Mesenchymal stem cell (in vitro differentiated cells and primary cell): ENCODE measurements at regions not wholly inside any gene's neighbourhood (a gene's known extent, or its start where the extent isn't known, plus 50 kb on each side); places are given as distances from the start of the nearest gene placed in this dataset.

ENCODE experiments used
- DNase-seq: peaks from one replicate; pipeline ENCODE4 v3.0.0-alpha.2; 2013
- H2AFZ ChIP-seq: one replicate; pipeline ENCODE4 v1.6.1; 2013; ENCODE audit warnings: low read depth, mild to moderate bottlenecking, control low read depth, inconsistent platforms, low read length, moderate library complexity
- H2AK5ac ChIP-seq: 2 replicates; pipeline ENCODE4 v1.6.1; 2013; ENCODE audit warnings: low read length, moderate library complexity, mild to moderate bottlenecking, inconsistent platforms; ENCODE audit not compliant: severe bottlenecking
- H2BK120ac ChIP-seq: one replicate; pipeline ENCODE4 v1.6.1; 2013; ENCODE audit warnings: low read depth, mild to moderate bottlenecking, inconsistent platforms, low read length, moderate library complexity
- H2BK12ac ChIP-seq, 2 experiments: one replicate each; pipeline ENCODE4 v1.6.1; 2013; ENCODE audit warnings: inconsistent platforms in 2 of 2, low read length in 2 of 2, mild to moderate bottlenecking in 2 of 2, moderate library complexity in 2 of 2, control low read depth in 1 of 2
- H2BK15ac ChIP-seq: one replicate; pipeline ENCODE4 v1.6.1; 2013; ENCODE audit warnings: mild to moderate bottlenecking, low read depth, inconsistent platforms; ENCODE audit not compliant: poor library complexity, severe bottlenecking
- H2BK5ac ChIP-seq: 2 replicates; pipeline ENCODE4 v1.6.1; 2013; ENCODE audit warnings: low read depth, mild to moderate bottlenecking, low read length, control low read depth, inconsistent platforms; ENCODE audit not compliant: poor library complexity, severe bottlenecking
- H3K14ac ChIP-seq, 2 experiments: one replicate each; pipeline ENCODE4 v1.6.1; 2013; ENCODE audit warnings: inconsistent platforms in 2 of 2, low read length in 2 of 2, control low read depth in 1 of 2, mild to moderate bottlenecking in 1 of 2, moderate library complexity in 1 of 2
- H3K18ac ChIP-seq, 2 experiments: one replicate each; pipeline ENCODE4 v1.6.1; 2013; ENCODE audit warnings: inconsistent platforms in 2 of 2, low read length in 2 of 2, control low read depth in 1 of 2, low read depth in 1 of 2, mild to moderate bottlenecking in 1 of 2
- H3K23ac ChIP-seq, 2 experiments: one replicate each; pipeline ENCODE4 v1.6.1; 2013; ENCODE audit warnings: inconsistent platforms in 2 of 2, low read length in 2 of 2, mild to moderate bottlenecking in 2 of 2, moderate library complexity in 2 of 2, control low read depth in 1 of 2
- H3K27ac ChIP-seq: 2 replicates; pipeline ENCODE4 v1.5.1; 2013; ENCODE audit warnings: mild to moderate bottlenecking, moderate library complexity, low read length, control low read depth, inconsistent platforms; ENCODE audit not compliant: poor library complexity, severe bottlenecking
- H3K27me3 ChIP-seq, 2 experiments: 2 replicates each; pipeline versions ENCODE4 v1.6.1 to v1.7.0; 2013; ENCODE audit warnings: low read length in 2 of 2, mild to moderate bottlenecking in 2 of 2, moderate library complexity in 2 of 2, control low read depth in 1 of 2, inconsistent platforms in 1 of 2; ENCODE audit not compliant: control insufficient read depth in 1 of 2, insufficient read depth in 1 of 2
- H3K36me3 ChIP-seq, 2 experiments: 2 replicates each; pipeline versions ENCODE4 v1.6.1 to v1.7.0; 2013; ENCODE audit warnings: low read length in 2 of 2, control low read depth in 1 of 2, inconsistent platforms in 1 of 2, low read depth in 1 of 2, mild to moderate bottlenecking in 1 of 2; ENCODE audit not compliant: insufficient read depth in 2 of 2, control insufficient read depth in 1 of 2
- H3K4ac ChIP-seq, 2 experiments: one replicate each; pipeline ENCODE4 v1.6.1; 2013; ENCODE audit warnings: inconsistent platforms in 2 of 2, low read length in 2 of 2, mild to moderate bottlenecking in 2 of 2, moderate library complexity in 2 of 2, control low read depth in 1 of 2, low read depth in 1 of 2
- H3K4me1 ChIP-seq: 2 replicates; pipeline ENCODE4 v1.6.1; 2013; ENCODE audit warnings: low read depth, low read length, control low read depth; ENCODE audit not compliant: control insufficient read depth, insufficient read depth
- H3K4me2 ChIP-seq: 2 replicates; pipeline ENCODE4 v1.6.1; 2013; ENCODE audit warnings: low read length, mild to moderate bottlenecking, inconsistent platforms; ENCODE audit not compliant: poor library complexity, severe bottlenecking
- H3K4me3 ChIP-seq, 2 experiments: 2 replicates each; pipeline versions ENCODE4 v1.5.1 to v1.7.0; 2013; ENCODE audit warnings: low read length in 2 of 2, mild to moderate bottlenecking in 2 of 2, control low read depth in 1 of 2, low read depth in 1 of 2; ENCODE audit not compliant: insufficient read depth in 1 of 2
- H3K79me1 ChIP-seq: replicated peaks from 2 replicates; pipeline ENCODE4 v1.6.1; 2013; ENCODE audit warnings: mild to moderate bottlenecking, control low read depth, low read length, inconsistent platforms; ENCODE audit not compliant: poor library complexity, severe bottlenecking
- H3K9ac ChIP-seq: 2 replicates; pipeline ENCODE4 v1.7.0; 2013; ENCODE audit warnings: mild to moderate bottlenecking, low read length, moderate library complexity
- H3K9me3 ChIP-seq: 2 replicates; pipeline ENCODE4 v1.7.0; 2013; ENCODE audit warnings: mild to moderate bottlenecking, low read length; ENCODE audit not compliant: control insufficient read depth
- H4K8ac ChIP-seq: one replicate; pipeline ENCODE4 v1.6.1; 2013; ENCODE audit warnings: inconsistent platforms, mild to moderate bottlenecking, low read length, moderate library complexity
- H4K91ac ChIP-seq: one replicate; pipeline ENCODE4 v1.6.1; 2013; ENCODE audit warnings: mild to moderate bottlenecking, low read length, inconsistent platforms
- WGBS: methylation state at CpG from one replicate; pipeline ENCODE4 v1.1.7; 2013; ENCODE audit warnings: mixed read lengths; 5-methylcytosine and 5-hydroxymethylcytosine counted together

GRCh38 chr2:186306754-186307153, 179.3 kb upstream of the ZC3H15 start:
- Histone ChIP-seq H3K79me1 (peaks cover 2% of the 10 kb centered on the region), H3K9me3 (peaks cover 6% of the 10 kb centered on the region), H3K23ac (no peak overlapping the region), H3K4me2 (no peak overlapping the region), H3K4me1 (no peaks in the 10 kb centered on the region), H3K27ac (no peak overlapping the region), H2BK15ac (no peak overlapping the region), H3K4me3 (no peak overlapping the region), H2BK12ac (no peak overlapping the region), H3K4ac (no peak overlapping the region), H4K8ac (no peak overlapping the region), H3K27me3 (no peaks in the 10 kb centered on the region), H4K91ac (no peak overlapping the region), H3K36me3 (no peaks in the 10 kb centered on the region), H3K18ac (no peak overlapping the region), H2BK120ac (no peak overlapping the region), H3K9ac (no peak overlapping the region), H3K14ac (no peak overlapping the region), H2AK5ac (no peak overlapping the region), H2AFZ (no peak overlapping the region), H2BK5ac (no peak overlapping the region)
- DNase-seq: no peak

- no peak overlapping the region for H3K18ac ChIP-seq
- peaks cover 16% of the 10 kb centered on the region for H3K9me3 ChIP-seq
- no peak overlapping the region for H3K23ac ChIP-seq
- no peak overlapping the region for H4K91ac ChIP-seq
- no peak overlapping the region for H3K9ac ChIP-seq
- no peak for DNase-seq
- no peaks in the 10 kb centered on the region for H3K4me1 ChIP-seq
- H3K4me2 ChIP-seq: no peak overlapping the region
- no peak overlapping the region for H2AFZ ChIP-seq
- H2BK120ac ChIP-seq: no peak overlapping the region
- H3K4ac ChIP-seq: no peak overlapping the region
- no peak overlapping the region for H2AK5ac ChIP-seq
- no peak overlapping the region for H3K27ac ChIP-seq
- no peak overlapping the region for H3K14ac ChIP-seq
- H2BK5ac ChIP-seq: no peak overlapping the region
- peaks cover 2% of the 10 kb centered on the region for H3K79me1 ChIP-seq
- no peak overlapping the region for H2BK15ac ChIP-seq
- no peak overlapping the region for H4K8ac ChIP-seq
- no peaks in the 10 kb centered on the region for H3K27me3 ChIP-seq
- no peak overlapping the region for H2BK12ac ChIP-seq
- no peaks in the 10 kb centered on the region for H3K36me3 ChIP-seq
- H3K4me3 ChIP-seq: no peak overlapping the region
These were observed 178.2 kb upstream of the ZC3H15 start for GRCh38 chr2:186307871-186308270.

GRCh38 chr2:186308347-186308746, 177.7 kb upstream of the ZC3H15 start:
- Histone ChIP-seq H2BK15ac (no peak overlapping the region), H3K36me3 (no peaks in the 10 kb centered on the region), H2BK120ac (no peak overlapping the region), H4K91ac (no peak overlapping the region), H3K4ac (no peak overlapping the region), H3K27ac (no peak overlapping the region), H3K4me3 (no peak overlapping the region), H3K4me2 (no peak overlapping the region), H2AFZ (no peak overlapping the region), H2BK5ac (no peak overlapping the region), H3K23ac (no peak overlapping the region), H3K79me1 (peaks cover 2% of the 10 kb centered on the region), H3K9ac (no peak overlapping the region), H3K14ac (no peak overlapping the region), H2BK12ac (no peak overlapping the region), H4K8ac (no peak overlapping the region), H2AK5ac (no peak overlapping the region), H3K4me1 (no peaks in the 10 kb centered on the region), H3K18ac (peak overlapping the region in 1 of 2 experiments; percentile 35), H3K9me3 (peaks cover 17% of the 10 kb centered on the region), H3K27me3 (no peaks in the 10 kb centered on the region)
- DNase-seq: peak; percentile 33
- WGBS: 71% methylated on average over 1 of the region's 1 CpG

GRCh38 chr2:186309901-186310300, 176.2 kb upstream of the ZC3H15 start:
- H3K4me2 ChIP-seq: no peak overlapping the region
- no peak overlapping the region for H2BK5ac ChIP-seq

More at GRCh38 chr2:186309901-186310300, 176.2 kb upstream of the ZC3H15 start:
- Histone ChIP-seq H3K4ac (no peak overlapping the region), H3K14ac (peak overlapping the region in 1 of 2 experiments; percentile 18), H4K91ac (no peak overlapping the region), H3K27me3 (no peaks in the 10 kb centered on the region), H3K9ac (no peak overlapping the region), H3K4me3 (no peak overlapping the region), H2BK12ac (no peak overlapping the region), H3K36me3 (no peaks in the 10 kb centered on the region), H3K23ac (no peak overlapping the region), H2AFZ (no peak overlapping the region), H3K18ac (no peak overlapping the region), H4K8ac (no peak overlapping the region), H3K4me1 (no peaks in the 10 kb centered on the region), H2AK5ac (no peak overlapping the region), H2BK15ac (no peak overlapping the region), H3K27ac (no peak overlapping the region), H2BK120ac (no peak overlapping the region), H3K79me1 (peaks cover 2% of the 10 kb centered on the region), H3K9me3 (peaks cover 17% of the 10 kb centered on the region)
- peak; percentile 5 for DNase-seq
- WGBS: 63% methylated on average over 2 of the region's 2 CpGs
